GM19035 (cell line): ENCODE measurements at regions not wholly inside any gene's neighbourhood (a gene's known extent, or its start where the extent isn't known, plus 50 kb on each side); places are given as distances from the start of the nearest gene placed in this dataset.
"Not testable (repeated sequence)": the region's sequence is repeated elsewhere in the genome, so short reads cannot be mapped to it uniquely, and the experiment has no call there.

Experiments
- ATAC-seq: cut with Tn5 transposase; IDR thresholded peaks from one replicate; pipeline ENCODE4 v1.9.1; 2021; ENCODE audit not compliant: unreplicated experiment

GRCh38 chr3:191078913-191079312 lies 120.1 kb upstream of the OSTN start:
- not testable (repeated sequence) for ATAC-seq

DNA sequence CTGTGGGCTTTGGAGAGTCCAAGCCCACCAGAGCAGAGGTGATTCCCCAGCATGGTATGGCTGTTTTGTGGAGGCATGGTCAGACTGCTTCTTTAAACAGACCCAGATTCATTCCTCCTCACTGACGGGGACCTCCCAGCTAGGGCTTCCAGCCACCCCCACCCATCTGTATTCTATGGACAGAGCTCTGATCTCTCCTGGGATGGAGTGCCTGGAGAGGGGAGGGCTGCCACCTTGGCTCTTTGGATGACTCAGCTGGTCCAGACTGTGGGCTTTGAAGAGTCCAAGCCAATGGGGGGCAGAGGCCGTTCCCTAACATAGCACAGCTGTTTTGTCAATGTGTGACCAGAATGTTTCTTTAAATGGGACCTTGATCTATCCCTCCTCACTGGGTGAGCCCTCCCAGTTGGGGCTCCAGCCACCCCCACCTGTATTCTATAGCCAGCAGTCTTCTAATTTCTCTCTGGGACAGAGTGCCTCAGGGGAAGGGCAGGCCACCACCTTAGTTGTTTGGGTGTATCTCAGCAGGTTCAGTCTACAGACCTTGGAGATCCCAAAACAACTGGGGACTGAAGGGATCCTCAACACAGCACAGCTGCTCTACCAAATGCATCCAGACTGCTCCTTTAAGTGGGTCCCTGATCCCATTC lies 122.0 kb upstream of the OSTN start:
- ATAC-seq: no peak

DNA sequence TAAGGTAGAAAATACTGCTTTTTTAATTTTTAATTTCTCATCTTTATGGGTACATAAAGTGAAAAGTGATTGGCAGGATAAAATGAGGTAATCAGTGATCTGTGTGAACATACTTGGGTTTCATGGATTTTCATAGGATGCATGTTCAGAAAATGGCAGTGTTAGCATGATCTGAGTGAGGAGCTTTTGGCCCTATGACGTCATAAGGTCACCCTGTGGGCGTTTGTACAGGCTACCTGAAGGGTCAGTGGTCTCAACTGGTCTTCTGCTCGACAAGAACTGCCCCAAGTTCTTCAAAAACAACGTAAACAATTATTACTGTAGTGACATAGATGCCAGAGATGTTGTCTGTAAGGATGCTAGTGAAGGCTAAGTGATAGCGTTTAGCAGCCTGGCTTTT lies 124.5 kb upstream of the OSTN start:
- no peak for ATAC-seq

DNA sequence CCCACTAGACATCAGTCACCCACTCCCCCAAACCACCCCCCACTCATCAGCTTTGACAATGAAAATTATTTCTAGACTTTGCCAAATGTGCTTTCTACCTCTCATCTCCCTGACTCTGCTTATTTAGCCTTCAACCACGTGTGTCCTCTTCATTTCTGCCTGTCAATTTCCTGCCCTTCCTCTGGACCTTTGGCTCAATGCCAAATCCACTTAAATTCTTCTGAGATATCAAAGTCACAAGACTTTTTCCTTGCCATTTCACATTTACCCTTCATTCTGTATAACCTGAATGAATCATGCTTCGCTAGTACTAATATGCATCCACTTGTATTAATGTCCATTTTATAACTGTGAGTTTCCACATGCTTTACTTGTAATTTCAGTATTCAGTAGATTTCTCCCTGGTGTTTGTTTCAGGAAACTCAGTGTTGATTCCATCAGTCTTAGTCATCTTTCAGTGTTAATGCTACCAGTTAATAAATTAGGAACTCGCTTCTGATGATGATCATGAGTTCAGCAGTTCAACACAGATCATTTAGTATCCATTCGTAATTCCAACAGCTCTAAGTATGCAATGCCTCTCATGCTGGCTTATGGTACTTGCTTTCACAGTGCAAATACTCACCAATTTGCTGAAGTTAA lies 128.2 kb upstream of the OSTN start:
- ATAC-seq: no peak

DNA sequence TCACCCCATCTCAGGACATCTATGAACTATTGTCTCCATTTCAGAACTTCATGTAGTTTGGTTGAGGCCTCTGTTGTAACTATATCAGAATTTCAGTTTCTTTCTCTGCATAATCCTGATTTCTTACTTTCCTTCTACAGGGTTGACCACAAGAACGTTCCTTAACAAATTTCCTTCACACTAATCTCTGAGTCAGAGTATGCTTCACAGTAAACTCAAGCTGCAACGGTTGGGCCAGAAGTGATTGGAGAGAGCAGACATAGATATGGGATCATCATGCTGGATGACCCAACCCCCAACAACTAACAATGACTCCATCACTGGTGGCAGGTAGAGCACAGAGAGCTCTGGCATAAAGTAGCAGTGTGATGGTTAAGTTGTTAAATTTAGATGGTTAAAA lies 128.8 kb upstream of the OSTN start:
- ATAC-seq: no peak

DNA sequence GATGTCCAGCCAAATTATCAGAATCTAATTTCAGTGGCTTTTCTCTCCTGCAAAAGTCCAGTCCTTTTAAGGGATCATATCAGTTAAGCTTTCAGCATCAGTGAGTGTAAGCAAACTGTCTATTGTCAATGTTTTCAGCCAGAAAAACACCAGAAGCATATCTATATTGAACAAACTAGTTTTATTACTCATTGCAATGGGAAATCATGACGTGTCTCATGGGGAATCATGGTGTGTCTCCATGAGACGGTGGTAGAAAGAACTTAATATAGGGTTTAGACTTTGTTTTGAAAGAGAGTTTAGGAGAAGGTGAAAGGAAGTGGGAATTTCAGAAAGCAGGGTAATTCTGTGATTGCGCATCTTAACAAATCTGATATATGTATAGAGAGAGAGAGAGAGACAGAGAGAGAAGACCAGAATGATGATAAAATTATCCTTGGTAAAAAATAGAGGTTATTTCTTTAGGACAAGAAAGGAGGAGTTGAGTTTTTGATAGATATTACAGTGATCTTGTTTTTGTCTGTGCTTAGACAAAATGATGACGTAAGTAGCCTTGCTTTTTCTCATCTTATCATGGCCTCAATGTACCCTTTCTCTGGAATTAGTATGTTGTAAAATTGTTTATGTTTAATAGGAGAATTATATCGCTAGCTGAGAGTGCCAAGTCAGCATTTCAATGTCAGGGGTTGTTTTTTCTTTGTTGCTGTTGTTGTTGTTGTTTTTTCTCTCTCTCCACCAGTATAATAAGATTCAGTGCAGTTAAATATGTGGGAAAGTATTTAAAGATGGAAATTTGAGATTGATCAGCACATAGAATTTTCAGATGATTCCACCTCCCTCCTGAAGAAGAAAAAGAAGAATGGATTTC lies 129.9 kb upstream of the OSTN start:
- ATAC-seq: no peak

- ATAC-seq: no peak
These were observed 132.4 kb upstream of the OSTN start for GRCh38 chr3:191066669-191067068.

- ATAC-seq: no peak
These were observed 133.7 kb upstream of the OSTN start for GRCh38 chr3:191065181-191065805.

DNA sequence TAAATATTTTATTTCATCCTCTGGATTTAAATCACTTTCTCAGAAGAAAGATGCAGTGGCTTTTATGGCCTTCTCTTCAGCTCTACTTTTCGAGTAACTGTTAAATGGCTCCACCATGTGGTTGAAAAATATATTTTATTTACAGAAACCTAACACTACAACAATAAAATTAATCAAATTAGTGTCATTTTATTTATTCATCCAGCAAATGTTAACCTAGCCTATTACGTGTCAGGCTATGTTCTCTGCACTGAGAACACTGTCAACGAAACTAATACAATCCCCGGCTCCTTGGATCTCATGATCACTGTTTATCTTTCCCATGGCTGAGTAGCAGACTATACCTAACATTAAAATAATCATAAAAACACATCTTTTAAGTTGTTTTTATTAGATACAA lies 148.0 kb upstream of the OSTN start:
- peak; percentile 61 for ATAC-seq

DNA sequence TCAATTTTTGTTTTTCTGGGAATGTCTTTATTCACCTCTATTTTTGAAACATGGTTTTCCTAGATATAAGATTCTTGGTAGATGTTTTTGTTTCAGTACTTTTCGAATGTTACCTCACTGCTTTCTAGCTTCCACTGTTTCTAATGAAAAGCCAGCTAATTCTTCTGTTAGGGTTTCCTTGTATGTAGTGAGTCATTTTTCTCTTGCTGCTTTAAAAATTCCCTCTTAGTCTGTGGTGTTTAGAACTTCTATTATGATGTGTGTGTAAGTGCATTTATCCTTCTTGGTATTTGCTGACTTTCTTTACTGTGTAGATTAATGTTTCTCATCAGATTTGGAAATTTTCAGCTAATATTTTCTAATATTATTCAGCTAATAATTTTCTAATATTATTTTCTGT lies 151.1 kb upstream of the OSTN start:
- ATAC-seq: no peak

GRCh38 chr3:191030929-191031328 lies 168.1 kb upstream of the OSTN start:
- no peak for ATAC-seq

DNA sequence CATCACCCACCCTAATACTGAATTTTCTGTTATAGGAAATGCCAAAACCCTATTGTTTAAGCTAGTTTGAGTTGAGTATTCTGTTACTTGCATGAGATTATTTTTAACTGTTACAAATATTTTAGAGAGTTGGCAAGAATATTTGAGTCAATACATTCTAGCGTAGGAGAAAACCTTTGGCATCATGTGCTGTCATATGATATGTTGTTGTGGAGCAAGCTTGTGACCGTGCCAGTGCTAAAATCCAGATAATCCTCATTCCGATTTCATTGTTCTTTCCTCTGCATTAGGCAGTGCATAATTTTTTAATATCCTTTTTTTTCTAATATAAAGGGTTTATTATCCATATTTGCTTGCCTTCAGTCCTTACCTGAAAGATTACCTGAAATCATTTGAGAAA lies 168.0 kb upstream of the GMNC start:
- ATAC-seq: no peak

DNA sequence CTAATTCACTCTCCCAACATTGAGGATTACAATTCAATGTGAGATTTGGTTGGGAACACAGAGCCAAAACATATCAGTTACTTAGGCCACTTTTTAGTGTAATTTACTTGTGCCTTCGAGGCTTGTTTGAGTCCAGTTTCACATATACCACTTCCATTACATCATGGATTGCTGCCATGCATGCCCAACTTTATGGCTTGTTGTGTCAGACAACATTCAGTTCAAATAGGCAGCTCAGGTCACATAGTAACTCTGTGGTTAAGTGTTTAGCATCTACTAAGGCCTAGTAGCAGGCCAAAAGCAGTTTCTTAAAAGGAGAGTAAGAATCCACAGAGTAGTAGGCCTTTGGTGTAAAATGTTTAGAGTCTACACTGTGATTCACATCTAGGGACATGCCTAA lies 164.3 kb upstream of the GMNC start:
- ATAC-seq: no peak

GRCh38 chr3:191020730-191021396 lies 158.4 kb upstream of the GMNC start:
- no peak for ATAC-seq

DNA sequence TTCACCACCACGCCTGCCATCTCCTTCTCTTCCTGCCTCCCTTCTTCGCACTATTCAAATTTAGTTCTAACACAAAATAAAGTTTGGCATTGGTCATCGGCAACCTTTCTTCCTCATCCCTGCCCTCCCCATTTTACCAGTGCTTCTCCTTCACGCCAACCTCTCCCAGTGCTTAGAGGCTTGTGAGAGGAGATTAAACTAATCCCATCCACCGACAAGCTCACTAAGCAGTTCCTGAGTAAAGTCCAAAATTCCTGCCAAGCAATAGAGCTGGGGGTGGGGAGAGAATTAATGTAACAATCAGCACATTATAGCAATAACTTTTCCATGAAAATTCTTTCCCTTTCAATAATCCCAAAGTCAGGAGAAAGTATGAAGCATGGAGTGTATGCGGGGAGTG lies 157.4 kb upstream of the GMNC start:
- no peak for ATAC-seq

DNA sequence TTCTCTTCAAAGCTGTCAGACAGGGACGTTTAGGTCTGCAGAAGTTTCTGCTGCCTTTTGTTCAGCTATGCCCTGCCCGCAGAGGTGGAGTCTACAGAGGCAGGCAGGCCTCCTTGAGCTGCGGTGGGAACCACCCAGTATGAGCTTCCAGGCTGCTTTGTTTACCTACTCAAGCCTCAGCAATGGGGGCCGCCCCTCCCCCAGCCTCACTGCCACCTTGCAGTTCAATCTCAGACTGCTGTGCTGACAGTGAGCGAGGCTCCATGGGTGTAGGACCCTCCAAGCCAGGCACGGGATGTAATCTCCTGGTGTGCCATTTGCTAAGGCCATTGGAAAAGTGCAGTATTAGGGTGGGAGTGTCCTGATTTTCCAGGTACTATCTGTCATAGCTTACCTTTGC lies 153.5 kb upstream of the GMNC start:
- not testable (repeated sequence) for ATAC-seq

DNA sequence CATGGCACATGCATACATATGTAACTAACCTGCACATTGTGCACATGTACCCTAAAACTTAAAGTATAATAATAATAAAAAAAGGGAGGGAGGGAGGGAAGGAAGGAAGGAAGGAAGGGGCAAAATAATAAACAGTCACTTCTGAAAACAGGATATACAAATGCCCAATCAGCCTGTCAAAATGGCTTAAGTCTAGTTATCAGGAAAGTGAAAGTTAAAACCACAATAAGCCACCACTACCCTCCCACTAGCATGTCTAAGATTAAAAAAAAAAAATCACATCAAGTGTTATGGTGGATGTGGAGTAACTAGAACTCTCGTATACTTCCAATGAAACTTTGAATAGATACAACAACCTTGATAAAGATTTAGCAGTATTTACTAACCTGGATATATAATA lies 145.6 kb upstream of the GMNC start:
- ATAC-seq: no peak

DNA sequence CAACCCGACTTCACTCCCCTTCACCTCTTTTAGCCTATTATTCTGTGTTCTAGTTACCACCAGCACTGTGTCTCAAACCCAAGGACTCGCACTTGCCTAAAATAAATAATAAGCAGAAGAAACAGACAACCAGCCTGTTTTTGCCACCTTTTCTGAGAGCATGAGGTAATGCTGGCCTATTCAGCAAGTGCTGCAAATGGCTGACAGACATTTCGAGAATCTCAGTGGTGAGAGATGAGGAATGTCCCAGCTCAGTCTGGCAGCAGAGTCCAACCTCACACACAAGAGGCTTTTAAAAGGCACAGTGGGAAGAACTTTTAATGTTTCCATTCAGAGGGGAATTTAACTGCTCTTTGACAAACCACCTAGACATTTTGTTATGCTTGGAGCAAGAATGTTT lies 143.3 kb upstream of the GMNC start:
- ATAC-seq: no peak

DNA sequence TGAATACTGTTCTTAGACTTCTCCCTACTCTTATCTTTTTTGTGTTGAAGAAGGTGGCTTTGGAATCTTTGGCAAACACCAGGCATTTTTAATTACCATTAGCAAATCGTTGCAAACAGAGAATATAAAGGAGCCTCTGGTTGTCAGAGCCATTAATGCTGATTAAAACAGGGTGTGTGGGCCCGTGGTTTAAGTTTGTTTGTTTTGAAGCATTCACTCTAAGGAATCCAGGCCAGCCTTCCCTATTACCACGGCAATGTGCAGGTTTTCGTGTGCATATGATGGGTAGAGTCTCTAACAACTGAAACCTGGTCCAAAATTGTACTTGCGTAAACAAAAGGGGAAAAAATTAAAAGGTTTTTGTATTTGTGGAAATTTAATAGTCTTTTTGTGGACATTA lies 141.2 kb upstream of the GMNC start:
- ATAC-seq: no peak

DNA sequence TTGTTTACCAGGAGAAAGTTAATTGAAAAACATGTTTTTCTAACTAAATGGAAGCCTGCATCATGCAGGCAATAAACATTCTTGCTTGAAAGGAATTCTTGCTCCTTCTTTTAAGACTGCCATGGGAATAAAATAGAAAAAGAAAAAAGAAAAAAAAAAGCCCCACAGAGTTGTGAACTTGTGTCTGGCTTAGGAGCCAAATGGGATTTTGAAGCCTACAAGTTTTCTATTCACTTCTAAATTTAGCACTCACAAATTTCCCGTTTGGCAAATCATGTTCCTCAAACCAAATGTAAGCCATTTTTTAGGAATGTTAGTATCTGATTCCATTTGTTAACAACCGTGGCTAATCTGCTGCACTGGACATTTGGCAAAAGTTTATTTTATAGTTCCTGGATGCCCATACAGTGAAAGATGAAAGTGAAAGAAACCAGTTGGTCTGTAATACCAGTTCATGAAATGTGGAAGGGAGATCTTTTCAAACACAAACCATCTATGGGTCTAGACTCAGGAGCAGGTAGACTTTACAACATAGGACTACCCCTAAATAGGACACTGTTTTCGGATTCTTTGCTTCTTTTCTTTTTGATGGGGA lies 133.8 kb upstream of the GMNC start:
- ATAC-seq: no peak

DNA sequence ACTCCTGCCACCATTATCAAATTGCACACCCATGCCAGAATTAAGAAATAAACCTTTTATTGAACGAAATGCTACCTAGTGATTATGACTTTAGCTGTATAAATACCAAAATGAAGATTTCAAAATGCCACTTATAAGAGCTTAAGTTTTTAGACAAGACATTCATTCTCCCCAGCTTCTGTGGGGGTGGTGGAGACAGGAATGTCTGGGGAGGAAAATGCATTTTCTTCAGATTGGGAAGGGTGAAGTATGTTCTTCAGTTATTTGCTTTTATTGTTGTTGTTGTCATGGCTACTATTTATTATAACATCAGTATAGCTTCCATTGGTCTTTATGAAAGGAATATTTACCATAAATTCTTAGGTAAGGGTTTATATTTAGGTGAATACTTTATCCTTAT lies 132.7 kb upstream of the GMNC start:
- ATAC-seq: no peak
